HL-60 (cell line): ENCODE measurements at regions not wholly inside any gene's neighbourhood (a gene's known extent, or its start where the extent isn't known, plus 50 kb on each side); places are given as distances from the start of the nearest gene placed in this dataset.

Source experiments
- CTCF ChIP-seq: IDR thresholded peaks from one replicate; pipeline ENCODE4 v1.5.1; 2011; ENCODE audit warnings: low read length, control low read depth, inconsistent platforms; ENCODE audit not compliant: insufficient read depth
- GABPA ChIP-seq: IDR thresholded peaks from 2 replicates; pipeline ENCODE4 v1.6.1; 2012; ENCODE audit warnings: low read depth
- POLR2AphosphoS5 ChIP-seq: IDR thresholded peaks from 2 replicates; pipeline ENCODE4 v1.6.1; 2012; ENCODE audit warnings: low read depth
- REST ChIP-seq: IDR thresholded peaks from 2 replicates; pipeline ENCODE4 v1.6.1; 2012; ENCODE audit warnings: low read depth; ENCODE audit not compliant: insufficient replicate concordance
- SPI1 ChIP-seq: IDR thresholded peaks from 2 replicates; pipeline ENCODE4 v1.6.1; 2012; ENCODE audit warnings: low read depth, mild to moderate bottlenecking, borderline replicate concordance

- TF ChIP-seq CTCF (no peak), POLR2AphosphoS5 (no peak), REST (no peak), SPI1 (no peak), GABPA (no peak)
Observed at GRCh38 chr4:152155070-152155469, 380.8 kb downstream of the FBXW7 start.
